ENCODE measurements at regions not wholly inside any gene's neighbourhood (a gene's known extent, or its start where the extent isn't known, plus 50 kb on each side); places are given as distances from the start of the nearest gene placed in this dataset.

GRCh38 chr5:115352571-115352970, 56.1 kb upstream of the CCDC112 start:
- TF ChIP-seq CTCF (IDR thresholded peaks at IDR 0.05), result no peak
- no peak for TF ChIP-seq POLR2A (IDR thresholded peaks at IDR 0.05)
